GM12878 (cell line): ENCODE measurements at regions not wholly inside any gene's neighbourhood (a gene's known extent, or its start where the extent isn't known, plus 50 kb on each side); places are given as distances from the start of the nearest gene placed in this dataset.

Experiments
- ATAC-seq: fragments of 200-7000 bp; cut with Tn5 transposase; 3 replicates; pipeline ENCODE4 v1.9.1; 2020; ENCODE audit warnings: mild to moderate bottlenecking, moderate library complexity
- BruUV-seq: library from RNA; stranded (reverse); fragments of 400-500 nt; replicated peaks from 2 replicates; lab custom pipeline; 2021; lab: Mats Ljungman, UMichigan
- CTCF ChIA-PET: fragments of 300-600 bp; sonication (Branson Sonifier 250); formaldehyde crosslinking; extraction: SDS; loops from one replicate; lab custom pipeline; 2021; ENCODE audit warnings: inconsistent platforms; lab: Yijun Ruan, JAX
- POLR2A ChIA-PET: fragments of 350-600 bp; formaldehyde crosslinking; extraction: SDS; loops from one replicate; lab custom pipeline; 2021; ENCODE audit warnings: inconsistent platforms; lab: Charles Lee
- RAD21 ChIA-PET: fragments of 300-600 bp; sonication (Branson Sonifier 250); formaldehyde crosslinking; loops from one replicate; lab custom pipeline; 2023; ENCODE audit warnings: antibody characterized with exemption; ENCODE audit not compliant: unreplicated experiment; lab: Charles Lee
- SMC1A ChIA-PET: fragments of 300-600 bp; sonication (Branson Sonifier 250); formaldehyde crosslinking; loops from one replicate; lab custom pipeline; 2023; ENCODE audit not compliant: unreplicated experiment, uncharacterized antibody; lab: Charles Lee
- DNase-seq: peaks from one replicate; pipeline ENCODE4 v3.0.0-alpha.2; 2011; ENCODE audit warnings: low read depth, low spot score
- FAIRE-seq: peaks from 3 replicates; lab custom pipeline; 2011; peaks lifted over from hg19 to GRCh38; lab: Jason Lieb, UNC
- H2AFZ ChIP-seq: 2 replicates; pipeline ENCODE4 v1.6.0; 2011; ENCODE audit warnings: low read depth, low read length, control low read depth; ENCODE audit not compliant: control insufficient read depth
- H3K27ac ChIP-seq: 2 replicates; pipeline ENCODE4 v1.5.1; 2011; ENCODE audit warnings: control low read depth; ENCODE audit not compliant: control insufficient read depth, insufficient read depth
- H3K27me3 ChIP-seq, 2 experiments: replicated peaks in 1 of 2; 2 replicates each; pipeline versions ENCODE4 v1.6.0 to v1.6.1; 2011; ENCODE audit warnings: low read length in 1 of 2; ENCODE audit not compliant: control insufficient read depth in 2 of 2, insufficient read depth in 2 of 2
- H3K36me3 ChIP-seq, 2 experiments: 2 replicates each; pipeline ENCODE4 v1.5.1; 2011; ENCODE audit warnings: low read length in 1 of 2; ENCODE audit not compliant: control insufficient read depth in 2 of 2, insufficient read depth in 2 of 2
- H3K4me1 ChIP-seq: 2 replicates; pipeline ENCODE4 v1.6.1; 2011; ENCODE audit warnings: mild to moderate bottlenecking, low read length, moderate library complexity, mixed read lengths; ENCODE audit not compliant: control insufficient read depth, insufficient read depth
- H3K4me2 ChIP-seq: 2 replicates; pipeline ENCODE4 v1.6.0; 2011; ENCODE audit warnings: control low read depth; ENCODE audit not compliant: control insufficient read depth, insufficient read depth
- H3K4me3 ChIP-seq: fragments of 200-600 bp; sonication (generic); 2 replicates; pipeline ENCODE4 v1.5.1; 2016
- H3K79me2 ChIP-seq: 2 replicates; pipeline ENCODE4 v1.6.0; 2011; ENCODE audit warnings: low read length; ENCODE audit not compliant: control insufficient read depth, insufficient read depth
- H3K9ac ChIP-seq: 2 replicates; pipeline ENCODE4 v1.8.0; 2011; ENCODE audit warnings: low read length, control low read depth, mixed read lengths; ENCODE audit not compliant: control insufficient read depth, insufficient read depth
- H3K9me3 ChIP-seq: replicated peaks from 3 replicates; pipeline ENCODE4 v1.5.1; 2011; ENCODE audit warnings: mild to moderate bottlenecking, low read length; ENCODE audit not compliant: control insufficient read depth, insufficient read depth
- H4K20me1 ChIP-seq: 2 replicates; pipeline ENCODE4 v1.6.0; 2011; ENCODE audit not compliant: control insufficient read depth, insufficient read depth
- BCLAF1 ChIP-seq: fragments of 450-650 bp; IDR thresholded peaks from 2 replicates; pipeline ENCODE4 v1.6.1; 2017; ENCODE audit warnings: antibody characterized with exemption, mild to moderate bottlenecking, moderate library complexity
- CREM ChIP-seq: IDR thresholded peaks from 2 replicates; pipeline ENCODE4 v1.6.1; 2014; ENCODE audit warnings: antibody characterized with exemption, low read depth
- HCFC1 ChIP-seq: fragments of 150-350 bp; IDR thresholded peaks from 2 replicates; pipeline ENCODE4 v1.6.1; 2014; ENCODE audit warnings: low read length
- JUNB ChIP-seq: IDR thresholded peaks from 2 replicates; pipeline ENCODE4 v1.6.1; 2016; ENCODE audit warnings: antibody characterized with exemption, mild to moderate bottlenecking
- MYB ChIP-seq: fragments of 150-350 bp; IDR thresholded peaks from 2 replicates; pipeline ENCODE4 v1.6.1; 2014; ENCODE audit warnings: mild to moderate bottlenecking, low read depth, low read length, borderline replicate concordance
- PBX3 ChIP-seq: IDR thresholded peaks from 2 replicates; pipeline ENCODE4 v1.6.1; 2011; ENCODE audit warnings: mild to moderate bottlenecking, low read depth, low read length, moderate library complexity; ENCODE audit not compliant: insufficient replicate concordance
- TCF12 ChIP-seq: IDR thresholded peaks from 2 replicates; pipeline ENCODE4 v1.6.1; 2011; ENCODE audit warnings: low read depth, mild to moderate bottlenecking, low read length
- ZZZ3 ChIP-seq: IDR thresholded peaks from 2 replicates; pipeline ENCODE4 v1.6.1; 2011; ENCODE audit warnings: low read depth; ENCODE audit not compliant: control insufficient read depth, insufficient read length
- WGBS: methylation state at CpG from one replicate; pipeline ENCODE4 v1.1.6; 2016; ENCODE audit warnings: low lambda C conversion rate; ENCODE audit not compliant: insufficient replicate concordance, insufficient coverage; ENCODE audit errors: missing lambda C conversion rate; 5-methylcytosine and 5-hydroxymethylcytosine counted together
- in situ Hi-C: fragments of 300-500 bp; cut with MboI; formaldehyde crosslinking; loops from 9 replicates; pipeline ENCODE4 v1.14.3; 2018; ENCODE audit warnings: mixed read lengths
- intact Hi-C: fragments of 100-400 bp; cut with micrococcal nuclease; formaldehyde crosslinking; loops from one replicate; pipeline ENCODE4 v1.14.2; 2022; ENCODE audit not compliant: unreplicated experiment
- TF ChIP-seq, protein P1 (sequence below): fragments of 450-650 bp; IDR thresholded peaks from 2 replicates; pipeline ENCODE4 v1.6.1; 2017; ENCODE audit warnings: mild to moderate bottlenecking, moderate library complexity

GRCh38 chr17:63023049-63023448 is 57.0 kb downstream of the TANC2 start:
- Histone ChIP-seq H3K4me1 (no peaks in the 10 kb centered on the region), H3K9me3 (no peaks in the 10 kb centered on the region), H3K79me2 (no peaks in the 10 kb centered on the region), H3K4me2 (no peak overlapping the region), H3K36me3 (no peaks in the 10 kb centered on the region), H4K20me1 (no peaks in the 10 kb centered on the region), H3K27ac (no peak overlapping the region), H3K27me3 (no peaks in the 10 kb centered on the region; a peak in 1 of 4 replicates), H3K9ac (no peak overlapping the region), H2AFZ (no peak overlapping the region), H3K4me3 (no peak overlapping the region)
- ChIA-PET RAD21 (no interaction called here), POLR2A (no interaction called here), SMC1A (no interaction called here), CTCF (interaction anchor here (0.6 kb wide), 1 partner anchor 464 kb away, joined by 4 read pairs; no protein-coding TSS in a partner anchor)
- FAIRE-seq: no peak
- DNase-seq: no peak
- 7% methylated on average over 2 of the region's 2 CpGs for WGBS
- intact Hi-C loops (no loop called here), in situ Hi-C loops (no loop called here)
- ATAC-seq: no peak
- BruUV-seq: no TSS peak
- TF ChIP-seq BCLAF1: no peak
- TF ChIP-seq JUNB: no peak
- TF ChIP-seq MYB: no peak
- TF ChIP-seq ZZZ3: no peak

DNA sequence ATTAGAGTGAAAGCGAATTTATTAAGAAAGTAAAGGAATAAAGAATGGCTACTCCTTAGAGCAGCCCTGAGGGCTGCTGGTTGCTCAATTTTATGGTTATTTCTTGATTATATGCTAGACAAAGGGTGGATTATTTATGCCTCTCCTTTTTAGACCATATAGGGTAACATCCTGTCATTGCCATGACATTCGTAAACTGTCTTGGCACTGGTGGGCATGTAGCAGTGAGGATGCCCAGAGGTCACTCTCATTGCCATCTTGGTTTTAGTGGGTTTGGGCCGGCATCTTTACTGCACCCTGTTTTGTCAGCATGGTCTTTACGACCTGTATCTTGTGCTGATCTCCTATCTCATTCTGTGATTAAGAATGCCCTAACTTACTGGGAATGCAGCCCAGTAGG is 58.2 kb downstream of the TANC2 start:
- no peaks in the 10 kb centered on the region for H4K20me1 ChIP-seq
- SMC1A ChIA-PET: no interaction called here
- H3K27ac ChIP-seq: no peak overlapping the region
- no TSS peak for BruUV-seq
- H3K79me2 ChIP-seq: no peaks in the 10 kb centered on the region
- no peak overlapping the region for H2AFZ ChIP-seq
- in situ Hi-C loops (no loop called here), intact Hi-C loops (no loop called here)
- no peaks in the 10 kb centered on the region for H3K9me3 ChIP-seq
- H3K4me2 ChIP-seq: no peak overlapping the region
- no peak overlapping the region for H3K9ac ChIP-seq
- CTCF ChIA-PET: no interaction called here
- 25% methylated on average over 4 of the region's 4 CpGs for WGBS
- H3K36me3 ChIP-seq: no peaks in the 10 kb centered on the region
- no peak for ATAC-seq
- no peak for FAIRE-seq
- RAD21 ChIA-PET: no interaction called here
- no peaks in the 10 kb centered on the region for H3K4me1 ChIP-seq
- no peak for DNase-seq
- no peaks in the 10 kb centered on the region; a peak in 1 of 4 replicates for H3K27me3 ChIP-seq
- H3K4me3 ChIP-seq: no peak overlapping the region
- POLR2A ChIA-PET: no interaction called here
- no peak for TF ChIP-seq HCFC1
- no peak for TF ChIP-seq CREM
- TF ChIP-seq TCF12: no peak
- TF ChIP-seq PBX3: no peak
- TF ChIP-seq, protein P1, sequence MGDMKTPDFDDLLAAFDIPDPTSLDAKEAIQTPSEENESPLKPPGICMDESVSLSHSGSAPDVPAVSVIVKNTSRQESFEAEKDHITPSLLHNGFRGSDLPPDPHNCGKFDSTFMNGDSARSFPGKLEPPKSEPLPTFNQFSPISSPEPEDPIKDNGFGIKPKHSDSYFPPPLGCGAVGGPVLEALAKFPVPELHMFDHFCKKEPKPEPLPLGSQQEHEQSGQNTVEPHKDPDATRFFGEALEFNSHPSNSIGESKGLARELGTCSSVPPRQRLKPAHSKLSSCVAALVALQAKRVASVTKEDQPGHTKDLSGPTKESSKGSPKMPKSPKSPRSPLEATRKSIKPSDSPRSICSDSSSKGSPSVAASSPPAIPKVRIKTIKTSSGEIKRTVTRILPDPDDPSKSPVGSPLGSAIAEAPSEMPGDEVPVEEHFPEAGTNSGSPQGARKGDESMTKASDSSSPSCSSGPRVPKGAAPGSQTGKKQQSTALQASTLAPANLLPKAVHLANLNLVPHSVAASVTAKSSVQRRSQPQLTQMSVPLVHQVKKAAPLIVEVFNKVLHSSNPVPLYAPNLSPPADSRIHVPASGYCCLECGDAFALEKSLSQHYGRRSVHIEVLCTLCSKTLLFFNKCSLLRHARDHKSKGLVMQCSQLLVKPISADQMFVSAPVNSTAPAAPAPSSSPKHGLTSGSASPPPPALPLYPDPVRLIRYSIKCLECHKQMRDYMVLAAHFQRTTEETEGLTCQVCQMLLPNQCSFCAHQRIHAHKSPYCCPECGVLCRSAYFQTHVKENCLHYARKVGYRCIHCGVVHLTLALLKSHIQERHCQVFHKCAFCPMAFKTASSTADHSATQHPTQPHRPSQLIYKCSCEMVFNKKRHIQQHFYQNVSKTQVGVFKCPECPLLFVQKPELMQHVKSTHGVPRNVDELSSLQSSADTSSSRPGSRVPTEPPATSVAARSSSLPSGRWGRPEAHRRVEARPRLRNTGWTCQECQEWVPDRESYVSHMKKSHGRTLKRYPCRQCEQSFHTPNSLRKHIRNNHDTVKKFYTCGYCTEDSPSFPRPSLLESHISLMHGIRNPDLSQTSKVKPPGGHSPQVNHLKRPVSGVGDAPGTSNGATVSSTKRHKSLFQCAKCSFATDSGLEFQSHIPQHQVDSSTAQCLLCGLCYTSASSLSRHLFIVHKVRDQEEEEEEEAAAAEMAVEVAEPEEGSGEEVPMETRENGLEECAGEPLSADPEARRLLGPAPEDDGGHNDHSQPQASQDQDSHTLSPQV: no peak
